Heart left ventricle (tissue), 13 donors: ENCODE measurements at regions not wholly inside any gene's neighbourhood (a gene's known extent, or its start where the extent isn't known, plus 50 kb on each side); places are given as distances from the start of the nearest gene placed in this dataset.

Experiments used
- CTCF ChIP-seq, 12 donors: fragments of 200-600 bp; sonication (generic) in 4 of 12; IDR thresholded peaks; one replicate each; pipeline versions ENCODE4 v1.5.0 to v1.8.0; 2018 to 2022; ENCODE audit warnings: antibody characterized with exemption in 12 of 12, mild to moderate bottlenecking in 5 of 12
- POLR2A ChIP-seq, 2 donors: fragments of 450-650 bp; IDR thresholded peaks; one replicate each; pipeline ENCODE4 v1.6.1; 2017; ENCODE audit warnings: antibody characterized with exemption in 2 of 2, mild to moderate bottlenecking in 2 of 2, moderate library complexity in 2 of 2
- donor health status: ischemic (EF 13 %, LVEDD 7.1; RV severe dilation, severe dysfunction).
- donor health status: DM: no; HTN: yes; CAD: no.
- donor health status: DM: no; HTN: no; CAD: no.
- donor health status: ischemic (EF 25% LVEDD 6.9; RV normal size, moderate dysfunction).
- donor health status: ischemic (EF 25% LVEDD 5.7; RV mildly dilated, moderate dysfunction).
- donor health status: ischemic (EF 35%, LVEDD 5.7; RV mildly dilated, moderate dysfunction).
- donor health status: nonischemic (EF 11% LVEDD 7.7; RV severe dilation, severe dysfunction).
- donor health status: DM: yes; HTN: yes; CAD: no.
- donor health status: PGD.
- donor health status: ischemic (EF 29% LVEDD 5.4; RV normal size, mild dysfunction).
- donor health status: nonischemic (EF 23%, LVEDD 6.1; RV moderate dilation, normal function).

- TF ChIP-seq CTCF (IDR thresholded peaks at IDR 0.05) (no peak), POLR2A (IDR thresholded peaks at IDR 0.05) (no peak)
Measured at GRCh38 chr2:107553539-107553938, 273.2 kb upstream of the RGPD4 start.
